Mononuclear cell (primary cell): ENCODE measurements at regions not wholly inside any gene's neighbourhood (a gene's known extent, or its start where the extent isn't known, plus 50 kb on each side); places are given as distances from the start of the nearest gene placed in this dataset.

Experiments used
- H3K27me3 ChIP-seq: 2 replicates; pipeline ENCODE4 v1.6.0; 2011; ENCODE audit warnings: low read length, control low read depth; ENCODE audit not compliant: insufficient read depth
- H3K4me1 ChIP-seq: 2 replicates; pipeline ENCODE4 v1.5.1; 2011; ENCODE audit warnings: mild to moderate bottlenecking, low read length, control low read depth; ENCODE audit not compliant: insufficient read depth
- H3K4me3 ChIP-seq: 2 replicates; pipeline ENCODE4 v1.5.1; 2011; ENCODE audit warnings: mild to moderate bottlenecking, low read length, moderate library complexity
- H3K9me3 ChIP-seq: 2 replicates; pipeline ENCODE4 v1.5.1; 2011; ENCODE audit warnings: low read depth, mild to moderate bottlenecking, control low read depth, low read length

DNA sequence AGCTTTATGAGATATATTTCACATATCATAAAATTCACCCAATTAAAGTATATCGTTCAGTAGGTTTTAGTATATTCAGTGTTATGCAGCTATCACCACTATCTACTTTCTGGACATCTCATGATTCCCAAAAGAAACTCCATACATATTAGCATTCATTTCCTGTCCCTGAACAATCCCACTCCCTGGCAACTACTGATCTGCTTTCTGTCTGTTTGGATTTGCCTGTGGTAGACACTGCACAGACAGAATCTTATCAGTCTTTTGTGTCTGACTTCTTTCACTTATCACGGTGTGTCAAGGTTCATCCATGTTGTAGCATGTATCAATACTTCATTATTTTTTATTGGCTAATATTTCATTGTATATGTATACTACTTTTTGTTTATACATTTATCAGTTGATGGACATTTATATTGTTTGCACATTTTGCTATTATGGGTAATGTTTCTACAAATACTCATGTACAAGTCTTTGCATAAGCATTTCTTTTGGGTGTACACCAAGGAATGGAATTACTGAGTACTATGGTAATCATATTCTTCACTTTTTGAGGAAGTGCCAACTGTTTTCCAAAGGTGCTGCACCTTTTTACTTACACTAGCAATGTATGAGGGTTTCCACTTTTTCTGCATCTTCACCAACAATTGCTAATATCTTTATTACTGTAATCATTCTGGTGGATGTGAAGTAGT, 373.9 kb downstream of the AASDHPPT start:
- Histone ChIP-seq H3K4me1 (no peaks in the 10 kb centered on the region), H3K9me3 (no peaks in the 10 kb centered on the region)

DNA sequence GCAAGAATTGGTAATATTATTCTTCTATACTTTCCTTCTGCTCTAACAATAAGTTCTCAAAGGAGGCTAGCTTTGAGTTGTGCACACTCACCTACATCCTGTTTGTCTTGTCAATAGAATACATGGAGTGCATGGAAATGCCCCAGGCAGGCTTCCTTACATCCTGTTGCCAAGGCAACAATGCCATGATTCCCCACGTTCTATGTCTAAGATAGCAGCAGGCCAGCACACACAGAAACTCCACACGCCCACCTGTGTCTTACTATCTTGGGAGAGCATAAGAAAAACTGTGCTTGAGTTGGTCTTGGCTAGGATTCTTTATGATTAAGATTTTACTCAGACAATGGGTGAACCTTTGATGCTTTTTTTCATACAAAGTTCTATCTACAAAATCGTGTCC, 379.2 kb downstream of the AASDHPPT start:
- H3K9me3 ChIP-seq, result no peaks in the 10 kb centered on the region
- no peak overlapping the region for H3K4me3 ChIP-seq
- H3K27me3 ChIP-seq, result no peaks in the 10 kb centered on the region
- no peaks in the 10 kb centered on the region for H3K4me1 ChIP-seq

More for the DNA sequence above, 373.9 kb downstream of the AASDHPPT start:
- Histone ChIP-seq H3K4me3 (no peak overlapping the region), H3K27me3 (no peaks in the 10 kb centered on the region)

DNA sequence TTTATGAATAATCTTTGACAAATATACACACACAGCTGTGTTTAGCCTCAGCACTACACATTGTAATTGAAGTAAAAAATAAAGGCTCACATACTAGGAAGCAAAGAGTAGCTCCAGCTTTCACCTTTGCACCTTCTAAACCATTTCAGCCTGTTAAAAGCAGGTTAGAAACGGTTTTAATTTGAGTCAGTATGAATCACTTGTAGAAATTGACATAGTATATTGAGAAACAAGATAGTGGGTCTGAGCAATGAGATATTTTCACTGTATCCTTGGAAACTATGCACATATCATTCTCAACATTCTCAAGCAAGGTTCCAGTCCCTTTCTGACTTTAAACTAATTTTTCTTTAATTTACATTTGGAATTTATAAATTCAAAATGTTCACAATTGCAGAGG, 380.3 kb downstream of the AASDHPPT start:
- H3K9me3 ChIP-seq, result no peaks in the 10 kb centered on the region
- no peaks in the 10 kb centered on the region for H3K4me1 ChIP-seq
- H3K27me3 ChIP-seq, result no peaks in the 10 kb centered on the region
- no peak overlapping the region for H3K4me3 ChIP-seq

DNA sequence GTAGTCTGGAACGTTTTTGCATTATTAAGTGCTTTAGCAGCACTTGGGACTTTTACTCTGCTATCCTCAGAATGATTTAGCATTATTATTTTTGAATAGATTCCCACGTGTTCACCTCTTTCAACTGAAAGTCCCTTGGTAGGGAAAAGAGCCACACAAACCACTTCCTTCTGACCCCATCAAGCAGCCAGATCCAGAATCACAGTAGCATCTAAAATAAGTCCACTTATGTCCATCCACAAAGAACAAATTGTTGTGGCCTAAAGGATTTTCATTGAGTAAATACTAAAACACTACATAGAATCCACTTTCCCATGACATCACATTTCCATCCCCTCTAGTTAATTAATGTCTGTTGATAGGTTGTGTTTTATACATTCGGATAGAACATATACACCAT, 381.7 kb downstream of the AASDHPPT start:
- no peak overlapping the region for H3K4me3 ChIP-seq
- H3K9me3 ChIP-seq, result no peaks in the 10 kb centered on the region
- no peaks in the 10 kb centered on the region for H3K4me1 ChIP-seq
- H3K27me3 ChIP-seq, result no peaks in the 10 kb centered on the region

DNA sequence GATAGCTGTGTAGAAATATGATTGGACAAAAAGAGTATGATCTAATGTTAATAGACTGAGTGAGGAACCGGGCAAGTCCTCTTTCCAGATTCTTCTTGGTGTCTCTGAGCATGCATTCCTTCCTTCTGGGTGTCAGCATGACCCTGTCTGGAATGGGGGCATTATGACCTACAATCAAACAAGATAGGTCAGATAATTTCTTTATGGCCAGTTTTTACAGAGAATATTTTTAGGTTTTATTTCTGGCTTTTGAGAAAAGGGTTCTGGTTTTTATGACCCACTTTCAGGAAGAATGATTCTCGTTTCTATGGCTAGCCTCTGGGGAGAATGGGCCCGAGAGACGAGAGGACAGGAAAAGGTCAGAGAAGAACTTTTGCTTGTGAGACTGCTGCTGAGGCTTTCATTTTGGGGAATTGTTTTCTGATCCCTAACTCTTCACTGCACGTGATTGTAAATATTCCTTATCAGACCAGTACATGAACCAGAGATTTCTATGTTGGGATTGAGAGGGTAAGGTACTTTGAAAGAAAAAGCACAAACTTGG, 383.8 kb downstream of the AASDHPPT start:
- H3K4me1 ChIP-seq, result no peaks in the 10 kb centered on the region

DNA sequence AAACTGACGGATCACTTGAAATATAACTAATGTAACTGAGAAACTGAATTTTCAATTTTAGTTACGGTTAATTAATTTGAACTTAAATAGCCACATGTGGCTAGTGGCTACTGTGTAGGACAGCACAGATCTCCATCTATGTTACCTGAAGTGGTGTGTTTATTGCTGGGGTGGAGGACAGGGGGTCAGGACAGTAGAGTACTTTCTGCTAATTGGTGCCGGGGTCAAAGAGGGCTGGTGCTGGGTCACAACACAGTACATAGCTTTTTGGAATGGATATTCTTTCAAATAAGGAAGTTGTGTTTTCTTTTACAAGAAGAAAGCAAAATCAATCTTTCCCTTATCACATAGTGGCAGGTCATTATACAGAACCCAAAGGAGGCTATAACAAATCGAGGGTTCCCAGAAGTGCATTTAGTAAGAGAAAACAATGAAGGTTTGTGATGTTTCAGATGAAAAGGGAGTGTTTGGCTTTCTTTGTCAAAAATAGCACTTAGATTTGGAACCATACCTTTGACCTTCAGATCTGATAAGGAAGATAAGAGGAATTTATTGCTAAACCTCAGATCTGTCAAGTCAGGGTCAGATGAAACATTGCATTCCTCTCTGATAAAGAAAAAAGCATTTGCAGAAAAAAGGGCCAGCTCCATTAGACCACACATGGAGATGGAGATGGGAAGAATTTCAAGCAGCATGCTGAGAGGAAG, 384.5 kb downstream of the AASDHPPT start:
- no peaks in the 10 kb centered on the region for H3K4me1 ChIP-seq
- H3K9me3 ChIP-seq, result no peaks in the 10 kb centered on the region
- H3K27me3 ChIP-seq, result no peaks in the 10 kb centered on the region
- H3K4me3 ChIP-seq, result no peak overlapping the region

More for the DNA sequence above, 383.8 kb downstream of the AASDHPPT start:
- Histone ChIP-seq H3K27me3 (no peaks in the 10 kb centered on the region), H3K4me3 (no peak overlapping the region), H3K9me3 (no peaks in the 10 kb centered on the region)

DNA sequence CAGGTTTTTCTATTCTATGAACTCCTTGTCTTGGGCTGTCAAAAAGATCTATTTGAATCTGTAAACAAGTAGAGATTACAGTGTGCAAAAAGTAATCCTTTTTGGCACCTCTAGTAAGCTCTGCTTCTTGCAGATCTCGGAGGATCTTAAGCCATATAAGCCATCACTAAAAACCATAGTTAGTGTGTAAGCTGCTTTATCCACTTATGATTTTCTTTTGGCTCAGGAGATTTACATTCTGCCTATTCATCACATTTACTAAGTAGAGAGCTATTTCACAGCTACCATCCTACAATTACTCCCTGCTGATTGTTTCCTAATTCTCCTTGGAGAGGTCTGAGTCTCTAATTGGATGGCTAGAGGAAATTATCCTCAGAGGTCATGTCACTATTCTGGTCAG, 385.7 kb downstream of the AASDHPPT start:
- Histone ChIP-seq H3K4me1 (no peaks in the 10 kb centered on the region), H3K27me3 (no peaks in the 10 kb centered on the region)

DNA sequence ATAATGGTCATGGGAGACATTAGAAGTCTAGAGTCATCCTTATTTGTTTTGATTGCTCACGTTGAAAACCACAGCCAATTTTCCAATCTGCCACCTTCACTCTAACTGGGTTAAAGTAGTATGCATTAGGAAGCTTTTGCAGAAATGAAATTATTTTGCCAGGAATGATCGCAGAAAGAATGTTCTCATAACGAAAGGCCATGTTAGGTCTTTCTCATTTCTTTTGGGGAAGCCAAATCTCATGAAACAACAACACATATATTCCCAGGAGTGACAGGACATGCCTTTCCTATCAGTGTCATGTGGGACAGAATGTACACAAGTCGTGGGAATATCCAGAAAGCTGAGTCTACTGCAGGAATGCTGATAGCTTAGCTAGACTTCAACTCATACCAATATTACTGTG, 386.3 kb downstream of the AASDHPPT start:
- Histone ChIP-seq H3K27me3 (no peaks in the 10 kb centered on the region), H3K4me1 (no peaks in the 10 kb centered on the region), H3K4me3 (no peak overlapping the region), H3K9me3 (no peaks in the 10 kb centered on the region)

More for the DNA sequence above, 385.7 kb downstream of the AASDHPPT start:
- Histone ChIP-seq H3K4me3 (no peak overlapping the region), H3K9me3 (no peaks in the 10 kb centered on the region)

DNA sequence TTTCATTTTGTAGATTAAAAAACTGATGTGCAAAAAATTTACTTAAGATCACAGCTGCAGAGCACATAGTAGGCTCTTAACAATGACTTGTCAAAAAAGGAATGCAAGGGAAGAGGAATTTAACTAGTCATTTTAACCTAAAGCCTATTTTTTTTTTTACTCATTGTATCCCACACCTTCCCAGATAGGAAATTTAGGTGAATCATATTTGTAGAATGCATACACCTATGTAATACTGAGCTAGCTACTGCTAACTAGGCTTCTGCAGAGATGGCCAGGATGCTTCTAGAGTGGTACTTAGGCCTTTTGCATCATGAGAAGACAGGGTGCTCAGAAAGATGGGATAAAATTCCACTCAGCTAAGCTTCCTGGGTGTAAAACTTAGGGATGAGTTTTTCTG, 387.3 kb downstream of the AASDHPPT start:
- Histone ChIP-seq H3K4me3 (no peak overlapping the region), H3K27me3 (no peaks in the 10 kb centered on the region), H3K4me1 (no peaks in the 10 kb centered on the region), H3K9me3 (no peaks in the 10 kb centered on the region)

DNA sequence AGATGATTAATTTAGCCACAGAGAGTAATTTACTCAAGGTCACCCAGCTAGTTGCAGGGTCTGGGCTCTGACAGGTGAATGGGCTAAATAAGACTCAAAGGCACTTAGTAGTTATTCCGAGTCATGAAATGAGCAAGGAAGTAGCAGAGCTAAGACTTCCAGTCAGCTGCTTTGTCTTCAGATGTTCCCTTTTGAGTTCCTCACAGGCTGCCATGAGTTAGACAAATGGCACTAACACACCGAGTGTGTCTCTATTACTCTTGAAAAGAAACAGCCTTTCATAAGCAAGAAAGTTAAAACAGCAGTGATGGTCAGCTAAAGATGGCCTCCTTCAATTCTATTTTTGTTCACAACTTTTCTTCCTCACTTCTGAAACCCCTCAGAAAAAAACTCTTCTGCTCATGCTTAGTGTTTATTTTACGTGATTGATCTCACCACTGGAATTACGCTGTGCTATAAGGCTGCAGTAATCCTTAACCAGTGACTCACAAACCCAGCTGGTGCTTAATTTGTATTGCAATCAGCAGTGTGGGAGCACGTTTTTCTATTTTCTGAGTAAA, 389.1 kb downstream of the AASDHPPT start:
- Histone ChIP-seq H3K27me3 (no peaks in the 10 kb centered on the region), H3K4me1 (no peaks in the 10 kb centered on the region), H3K4me3 (no peak overlapping the region), H3K9me3 (no peaks in the 10 kb centered on the region)

DNA sequence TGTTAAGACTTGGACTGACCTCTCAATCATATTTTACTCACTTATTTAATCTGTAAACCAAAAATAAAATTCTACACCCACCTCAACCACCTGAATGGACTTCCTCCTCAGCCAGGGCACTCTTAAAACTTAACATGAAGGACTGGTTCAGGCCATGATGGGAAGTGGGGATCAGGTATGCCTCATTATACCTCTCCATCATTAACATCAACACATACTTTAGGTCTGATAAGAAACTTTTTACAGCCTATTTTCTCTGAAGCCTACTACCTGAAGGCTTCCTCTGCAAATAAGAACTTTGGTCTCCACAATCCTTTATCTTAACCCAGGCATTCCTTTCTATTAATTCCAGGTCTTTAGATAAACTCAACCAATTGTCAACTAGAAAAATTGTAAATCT, 390.0 kb downstream of the AASDHPPT start:
- Histone ChIP-seq H3K4me1 (no peaks in the 10 kb centered on the region), H3K9me3 (no peaks in the 10 kb centered on the region), H3K4me3 (no peak overlapping the region), H3K27me3 (no peaks in the 10 kb centered on the region)

DNA sequence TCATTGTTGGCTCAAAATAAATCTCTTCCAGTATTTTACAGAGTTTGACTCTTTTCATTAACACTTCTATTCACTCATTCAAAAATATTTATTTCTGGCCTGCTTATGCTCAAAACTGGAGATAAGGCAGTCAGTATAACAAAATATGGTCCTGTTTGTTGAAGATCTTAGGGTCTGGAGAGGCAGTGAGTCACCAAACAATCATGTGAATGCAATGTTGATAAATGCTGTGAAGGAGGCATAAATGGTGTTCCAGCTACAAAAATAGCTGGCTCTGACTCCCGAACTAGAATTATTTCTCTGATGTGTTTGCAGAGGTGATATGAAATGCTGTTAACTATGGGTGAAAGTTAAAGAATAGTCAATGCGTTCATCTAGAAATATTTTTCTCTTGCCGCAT, 390.6 kb downstream of the AASDHPPT start:
- Histone ChIP-seq H3K4me1 (no peaks in the 10 kb centered on the region), H3K4me3 (no peak overlapping the region), H3K9me3 (no peaks in the 10 kb centered on the region), H3K27me3 (no peaks in the 10 kb centered on the region)

DNA sequence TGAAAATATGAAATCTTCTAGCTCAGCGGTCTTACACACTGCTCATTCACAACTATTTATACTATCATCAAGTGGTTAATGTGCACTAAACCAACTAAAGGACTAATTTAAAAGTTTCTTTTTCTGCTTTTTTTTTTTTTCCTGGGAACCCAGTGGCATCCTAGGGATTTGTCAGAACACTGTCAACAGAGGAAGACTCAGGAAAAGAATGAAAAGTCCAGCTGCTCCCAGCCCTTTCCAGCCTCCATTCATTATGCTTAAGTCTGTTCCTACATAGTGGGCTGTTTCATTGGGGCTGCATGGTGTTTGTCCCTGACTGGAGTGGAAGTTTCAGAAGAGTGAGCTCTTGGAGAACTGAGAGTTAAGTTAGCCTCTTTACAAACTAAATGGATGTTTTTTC, 391.1 kb downstream of the AASDHPPT start:
- Histone ChIP-seq H3K4me3 (no peak overlapping the region), H3K27me3 (no peaks in the 10 kb centered on the region), H3K4me1 (no peaks in the 10 kb centered on the region)

DNA sequence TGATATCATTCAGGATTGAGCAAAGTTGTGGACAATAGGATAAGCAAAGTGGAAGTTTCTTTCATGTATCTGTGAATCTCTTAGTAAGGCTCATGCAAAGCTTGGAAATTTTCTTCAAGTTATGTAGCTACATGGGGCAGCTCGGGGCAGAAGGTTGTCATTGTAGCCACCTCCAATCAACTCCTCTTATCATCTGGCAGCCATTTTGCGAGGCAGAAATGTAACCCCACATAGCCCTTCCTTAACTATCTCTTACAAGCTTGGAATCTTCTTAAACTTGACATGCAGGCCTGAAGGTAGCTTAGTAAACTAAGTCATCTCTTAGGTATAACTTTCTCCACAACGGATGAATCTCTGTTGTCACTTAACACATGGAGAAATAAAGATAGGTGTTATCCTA, 392.8 kb downstream of the AASDHPPT start:
- no peaks in the 10 kb centered on the region for H3K27me3 ChIP-seq
- H3K9me3 ChIP-seq, result no peaks in the 10 kb centered on the region
- H3K4me3 ChIP-seq, result no peak overlapping the region
- no peaks in the 10 kb centered on the region for H3K4me1 ChIP-seq

More for the DNA sequence above, 391.1 kb downstream of the AASDHPPT start:
- no peaks in the 10 kb centered on the region for H3K9me3 ChIP-seq

DNA sequence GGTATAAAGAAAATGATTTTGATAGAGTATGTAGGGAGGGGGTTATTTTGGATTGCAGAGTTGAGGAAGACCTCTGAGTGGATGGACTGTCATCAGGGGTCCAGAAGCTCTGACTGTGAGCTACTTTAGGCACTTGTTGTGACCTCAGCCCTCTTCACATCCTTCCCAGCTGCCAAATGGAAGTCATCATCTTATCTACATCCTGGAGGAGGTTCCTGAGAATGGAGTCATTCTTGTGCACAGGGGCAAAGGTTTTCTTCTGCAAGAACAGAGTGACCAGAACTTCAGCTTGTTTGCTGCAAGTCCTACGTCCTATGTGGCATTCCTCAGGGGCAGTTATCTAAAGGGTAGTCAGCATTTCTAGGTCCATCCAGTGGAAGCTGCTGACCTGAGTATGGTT, 393.8 kb downstream of the AASDHPPT start:
- H3K4me1 ChIP-seq, result no peaks in the 10 kb centered on the region
- H3K9me3 ChIP-seq, result no peaks in the 10 kb centered on the region
- no peak overlapping the region for H3K4me3 ChIP-seq
- no peaks in the 10 kb centered on the region for H3K27me3 ChIP-seq
